ENCODE measurements at regions not wholly inside any gene's neighbourhood (a gene's known extent, or its start where the extent isn't known, plus 50 kb on each side); places are given as distances from the start of the nearest gene placed in this dataset.

GRCh38 chr13:29926098-29926476 is 75.7 kb upstream of the UBL3 start:
- no peak for TF ChIP-seq GATA2 (IDR thresholded peaks at IDR 0.05; ENCODE audit: low read depth, low read length)
- TF ChIP-seq GATA3 (IDR thresholded peaks at IDR 0.05; ENCODE audit: low read depth, low read length) = no peak
